GM23338 (cell line): ENCODE measurements at regions not wholly inside any gene's neighbourhood (a gene's known extent, or its start where the extent isn't known, plus 50 kb on each side); places are given as distances from the start of the nearest gene placed in this dataset.
A peak's percentile ranks its signal among the peaks of the same experiment; 100 is the strongest.

Experiments
- ATAC-seq: fragments of 200-7000 bp; cut with Tn5 transposase; 3 replicates; pipeline ENCODE4 v1.9.1; 2020
- DNase-seq: peaks from one replicate; pipeline ENCODE4 v3.0.0-alpha.2; 2015; ENCODE audit warnings: low spot score
- H2AFZ ChIP-seq: fragments of 200-600 bp; sonication (generic); 2 replicates; pipeline ENCODE4 v1.8.0; 2016; ENCODE audit warnings: antibody characterized with exemption, mild to moderate bottlenecking, moderate library complexity
- H3F3A ChIP-seq: fragments of 200-600 bp; sonication (generic); replicated peaks from 2 replicates; pipeline ENCODE4 v1.8.0; 2017; ENCODE audit warnings: antibody characterized with exemption, mixed run types, low read depth
- H3K27ac ChIP-seq: fragments of 200-600 bp; sonication (generic); 2 replicates; pipeline ENCODE4 v1.6.1; 2016; ENCODE audit warnings: low read depth
- H3K27me3 ChIP-seq: fragments of 200-600 bp; sonication (generic); 2 replicates; pipeline ENCODE4 v1.8.0; 2016; ENCODE audit warnings: mild to moderate bottlenecking, mixed run types, moderate library complexity; ENCODE audit not compliant: insufficient read depth
- H3K36me3 ChIP-seq: fragments of 200-600 bp; sonication (generic); 2 replicates; pipeline ENCODE4 v1.8.0; 2016; ENCODE audit warnings: mild to moderate bottlenecking; ENCODE audit not compliant: insufficient read depth
- H3K4me1 ChIP-seq: fragments of 200-600 bp; sonication (generic); 2 replicates; pipeline ENCODE4 v1.8.0; 2016; ENCODE audit warnings: mild to moderate bottlenecking, moderate library complexity; ENCODE audit not compliant: insufficient read depth
- H3K4me2 ChIP-seq: fragments of 200-600 bp; sonication (generic); 2 replicates; pipeline ENCODE4 v1.7.1; 2017; ENCODE audit warnings: mixed run types
- H3K4me3 ChIP-seq: fragments of 200-600 bp; sonication (generic); 2 replicates; pipeline ENCODE4 v1.6.1; 2016; ENCODE audit warnings: mixed run types
- H3K79me2 ChIP-seq: fragments of 200-600 bp; sonication (generic); replicated peaks from 2 replicates; pipeline ENCODE4 v1.8.0; 2017; ENCODE audit warnings: mild to moderate bottlenecking; ENCODE audit not compliant: insufficient read depth
- H3K9me2 ChIP-seq: fragments of 200-600 bp; sonication (generic); 2 replicates; pipeline ENCODE4 v1.8.0; 2017; ENCODE audit not compliant: insufficient read depth
- H4K20me1 ChIP-seq: fragments of 200-600 bp; sonication (generic); replicated peaks from 2 replicates; pipeline ENCODE4 v1.8.0; 2017; ENCODE audit warnings: mild to moderate bottlenecking; ENCODE audit not compliant: insufficient read depth
- H3K27ac Mint-ChIP-seq: 2 replicates; pipeline ENCODE4 v1.8.0; 2020; ENCODE audit warnings: inconsistent platforms, mild to moderate bottlenecking, moderate library complexity, mixed read lengths
- H3K27me3 Mint-ChIP-seq: 3 replicates; pipeline ENCODE4 v1.8.0; 2022; ENCODE audit warnings: low read depth, mild to moderate bottlenecking, moderate library complexity, mixed read lengths, inconsistent platforms; ENCODE audit not compliant: insufficient read depth, poor library complexity
- H3K36me3 Mint-ChIP-seq: 3 replicates; pipeline ENCODE4 v1.8.0; 2021; ENCODE audit warnings: low read depth, mild to moderate bottlenecking, inconsistent platforms, moderate library complexity, mixed read lengths
- H3K4me1 Mint-ChIP-seq: 3 replicates; pipeline ENCODE4 v1.8.0; 2020; ENCODE audit warnings: mild to moderate bottlenecking, inconsistent platforms, mixed read lengths
- H3K4me3 Mint-ChIP-seq: 3 replicates; pipeline ENCODE4 v1.8.0; 2021; ENCODE audit warnings: moderate library complexity, mild to moderate bottlenecking, inconsistent platforms, mixed read lengths
- H3K9me3 Mint-ChIP-seq: 3 replicates; pipeline ENCODE4 v1.8.0; 2020; ENCODE audit warnings: moderate library complexity, mild to moderate bottlenecking, inconsistent platforms, mixed read lengths
- CREB1 ChIP-seq: fragments of 250-450 bp; sonication (Bioruptor Pico); IDR thresholded peaks from 2 replicates; pipeline ENCODE4 v1.5.0; 2020; ENCODE audit warnings: low read depth, mild to moderate bottlenecking, moderate library complexity
- EZH2 ChIP-seq: fragments of 200-600 bp; sonication (generic); IDR thresholded peaks from one replicate; pipeline ENCODE4 v1.8.0; 2017; ENCODE audit warnings: antibody characterized with exemption, mild to moderate bottlenecking, low read depth; ENCODE audit not compliant: unreplicated experiment
- EZH2phosphoT487 ChIP-seq: fragments of 200-600 bp; sonication (generic); IDR thresholded peaks from one replicate; pipeline ENCODE4 v1.8.1; 2018; ENCODE audit warnings: antibody characterized with exemption; ENCODE audit not compliant: unreplicated experiment
- JUNB ChIP-seq: IDR thresholded peaks from one replicate; pipeline ENCODE4 v1.6.1; 2016; ENCODE audit warnings: antibody characterized with exemption; ENCODE audit not compliant: unreplicated experiment
- NANOG ChIP-seq: IDR thresholded peaks from 2 replicates; pipeline ENCODE4 v1.6.1; 2016; ENCODE audit warnings: antibody characterized with exemption, borderline replicate concordance
- POLR2AphosphoS5 ChIP-seq: IDR thresholded peaks from 2 replicates; pipeline ENCODE4 v1.6.1; 2016; ENCODE audit warnings: antibody characterized with exemption, low read depth
- STAT1 ChIP-seq: IDR thresholded peaks from one replicate; pipeline ENCODE4 v1.6.1; 2016; ENCODE audit warnings: antibody characterized with exemption; ENCODE audit not compliant: unreplicated experiment
- ZNF114 ChIP-seq: fragments of 250-450 bp; sonication (Bioruptor Pico); IDR thresholded peaks from 2 replicates; pipeline ENCODE4 v1.5.0; 2020; ENCODE audit warnings: mild to moderate bottlenecking, moderate library complexity
- ZNF331 ChIP-seq: fragments of 250-450 bp; sonication (Bioruptor Pico); IDR thresholded peaks from 2 replicates; pipeline ENCODE4 v1.5.0; 2020; ENCODE audit warnings: low read depth, mild to moderate bottlenecking, moderate library complexity
- ZNF462 ChIP-seq: fragments of 250-450 bp; sonication (Bioruptor Pico); IDR thresholded peaks from 2 replicates; pipeline ENCODE4 v1.5.0; 2020; ENCODE audit warnings: mild to moderate bottlenecking, moderate library complexity
- TF ChIP-seq, protein P1 (sequence below): IDR thresholded peaks from 2 replicates; pipeline ENCODE4 v1.6.1; 2016; ENCODE audit warnings: antibody characterized with exemption
- TF ChIP-seq, protein P2 (sequence below), 2 experiments: fragments of 200-600 bp in 1 of 2; sonication (generic) in 1 of 2; conservative IDR thresholded peaks; 2 replicates each; pipeline versions ENCODE4 v1.5.1 to v1.6.1; 2016 to 2017; ENCODE audit warnings: antibody characterized with exemption in 2 of 2, low read depth in 2 of 2, mild to moderate bottlenecking in 2 of 2, moderate library complexity in 1 of 2
- TF ChIP-seq, protein P3 (sequence below): IDR thresholded peaks from one replicate; pipeline ENCODE4 v1.6.1; 2018; ENCODE audit warnings: antibody characterized with exemption; ENCODE audit not compliant: unreplicated experiment

DNA sequence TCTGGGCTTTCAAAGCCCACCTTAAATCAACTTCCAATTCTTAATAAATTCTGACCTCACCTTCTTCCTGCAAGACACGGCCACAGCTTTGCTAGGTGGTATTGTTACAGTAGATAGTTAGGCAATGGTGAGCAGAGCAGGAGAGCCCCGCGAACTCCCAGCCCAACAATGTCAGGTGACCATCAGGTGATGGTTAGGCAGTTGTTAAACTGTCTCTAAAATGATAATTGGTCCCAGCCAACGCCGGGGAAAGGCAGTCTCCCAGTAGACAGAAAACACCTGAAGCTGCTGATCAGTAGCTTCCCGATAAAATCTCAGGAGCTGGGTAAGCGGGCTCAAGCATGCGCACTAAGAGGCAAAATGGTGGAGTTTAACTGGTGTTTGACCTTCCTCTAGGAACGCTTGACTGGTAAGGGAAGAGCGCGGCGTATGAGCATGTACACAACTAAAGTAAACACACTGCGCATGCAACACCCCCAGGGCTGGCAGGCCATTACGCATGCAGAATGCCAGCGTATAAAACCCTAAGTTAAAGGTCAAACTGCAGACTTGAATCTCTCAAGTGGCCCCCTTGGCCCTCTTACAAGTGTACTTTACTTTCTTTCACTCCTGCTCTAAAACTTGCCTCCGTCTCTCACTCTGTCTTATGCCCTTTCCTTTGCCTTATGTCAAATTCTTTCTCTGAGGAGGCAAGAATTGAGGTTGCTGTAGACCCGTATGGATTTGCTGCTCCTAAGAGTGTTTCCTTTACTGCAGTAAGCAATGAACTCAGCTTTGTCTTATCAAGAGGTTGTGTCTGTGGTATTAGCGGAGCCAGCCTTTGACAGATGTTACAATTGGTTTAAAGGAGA is 113.5 kb downstream of the C12orf75 start:
- ATAC-seq = no peak
- Histone ChIP-seq H3K9me2 (peaks cover 10% of the 10 kb centered on the region), H3F3A (no peaks in the 10 kb centered on the region), H3K4me1 (peaks cover 25% of the 10 kb centered on the region), H3K27me3 (no peaks in the 10 kb centered on the region), H3K79me2 (no peaks in the 10 kb centered on the region), H3K4me3 (no peak overlapping the region), H3K4me2 (no peak overlapping the region), H4K20me1 (no peaks in the 10 kb centered on the region), H2AFZ (peak overlapping the region; percentile 90), H3K36me3 (no peaks in the 10 kb centered on the region; the same call in 1 of the 2 replicates), H3K27ac (peak overlapping the region; percentile 47; the same call in 1 of the 2 replicates)
- peaks cover 22% of the 10 kb centered on the region for H3K4me1 Mint-ChIP-seq
- H3K27me3 Mint-ChIP-seq = peaks cover 3% of the 10 kb centered on the region
- H3K4me3 Mint-ChIP-seq = no peak overlapping the region
- H3K9me3 Mint-ChIP-seq = peaks cover 14% of the 10 kb centered on the region
- DNase-seq = no peak
- TF ChIP-seq, protein P1, sequence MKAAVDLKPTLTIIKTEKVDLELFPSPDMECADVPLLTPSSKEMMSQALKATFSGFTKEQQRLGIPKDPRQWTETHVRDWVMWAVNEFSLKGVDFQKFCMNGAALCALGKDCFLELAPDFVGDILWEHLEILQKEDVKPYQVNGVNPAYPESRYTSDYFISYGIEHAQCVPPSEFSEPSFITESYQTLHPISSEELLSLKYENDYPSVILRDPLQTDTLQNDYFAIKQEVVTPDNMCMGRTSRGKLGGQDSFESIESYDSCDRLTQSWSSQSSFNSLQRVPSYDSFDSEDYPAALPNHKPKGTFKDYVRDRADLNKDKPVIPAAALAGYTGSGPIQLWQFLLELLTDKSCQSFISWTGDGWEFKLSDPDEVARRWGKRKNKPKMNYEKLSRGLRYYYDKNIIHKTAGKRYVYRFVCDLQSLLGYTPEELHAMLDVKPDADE = no peak
- no peak for TF ChIP-seq EZH2
- no peak for TF ChIP-seq JUNB
- TF ChIP-seq NANOG = no peak
- TF ChIP-seq, protein P2, sequence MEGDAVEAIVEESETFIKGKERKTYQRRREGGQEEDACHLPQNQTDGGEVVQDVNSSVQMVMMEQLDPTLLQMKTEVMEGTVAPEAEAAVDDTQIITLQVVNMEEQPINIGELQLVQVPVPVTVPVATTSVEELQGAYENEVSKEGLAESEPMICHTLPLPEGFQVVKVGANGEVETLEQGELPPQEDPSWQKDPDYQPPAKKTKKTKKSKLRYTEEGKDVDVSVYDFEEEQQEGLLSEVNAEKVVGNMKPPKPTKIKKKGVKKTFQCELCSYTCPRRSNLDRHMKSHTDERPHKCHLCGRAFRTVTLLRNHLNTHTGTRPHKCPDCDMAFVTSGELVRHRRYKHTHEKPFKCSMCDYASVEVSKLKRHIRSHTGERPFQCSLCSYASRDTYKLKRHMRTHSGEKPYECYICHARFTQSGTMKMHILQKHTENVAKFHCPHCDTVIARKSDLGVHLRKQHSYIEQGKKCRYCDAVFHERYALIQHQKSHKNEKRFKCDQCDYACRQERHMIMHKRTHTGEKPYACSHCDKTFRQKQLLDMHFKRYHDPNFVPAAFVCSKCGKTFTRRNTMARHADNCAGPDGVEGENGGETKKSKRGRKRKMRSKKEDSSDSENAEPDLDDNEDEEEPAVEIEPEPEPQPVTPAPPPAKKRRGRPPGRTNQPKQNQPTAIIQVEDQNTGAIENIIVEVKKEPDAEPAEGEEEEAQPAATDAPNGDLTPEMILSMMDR (conservative IDR thresholded peaks at IDR 0.05; ENCODE audit: low read depth in 2 of 2) = no peak
- TF ChIP-seq ZNF114 = no peak
- TF ChIP-seq ZNF331 (CRISPR knock-in tag) = no peak
- TF ChIP-seq EZH2phosphoT487 = no peak
- no peak for TF ChIP-seq POLR2AphosphoS5
- no peak for TF ChIP-seq CREB1 (CRISPR knock-in tag)
- TF ChIP-seq, protein P3, sequence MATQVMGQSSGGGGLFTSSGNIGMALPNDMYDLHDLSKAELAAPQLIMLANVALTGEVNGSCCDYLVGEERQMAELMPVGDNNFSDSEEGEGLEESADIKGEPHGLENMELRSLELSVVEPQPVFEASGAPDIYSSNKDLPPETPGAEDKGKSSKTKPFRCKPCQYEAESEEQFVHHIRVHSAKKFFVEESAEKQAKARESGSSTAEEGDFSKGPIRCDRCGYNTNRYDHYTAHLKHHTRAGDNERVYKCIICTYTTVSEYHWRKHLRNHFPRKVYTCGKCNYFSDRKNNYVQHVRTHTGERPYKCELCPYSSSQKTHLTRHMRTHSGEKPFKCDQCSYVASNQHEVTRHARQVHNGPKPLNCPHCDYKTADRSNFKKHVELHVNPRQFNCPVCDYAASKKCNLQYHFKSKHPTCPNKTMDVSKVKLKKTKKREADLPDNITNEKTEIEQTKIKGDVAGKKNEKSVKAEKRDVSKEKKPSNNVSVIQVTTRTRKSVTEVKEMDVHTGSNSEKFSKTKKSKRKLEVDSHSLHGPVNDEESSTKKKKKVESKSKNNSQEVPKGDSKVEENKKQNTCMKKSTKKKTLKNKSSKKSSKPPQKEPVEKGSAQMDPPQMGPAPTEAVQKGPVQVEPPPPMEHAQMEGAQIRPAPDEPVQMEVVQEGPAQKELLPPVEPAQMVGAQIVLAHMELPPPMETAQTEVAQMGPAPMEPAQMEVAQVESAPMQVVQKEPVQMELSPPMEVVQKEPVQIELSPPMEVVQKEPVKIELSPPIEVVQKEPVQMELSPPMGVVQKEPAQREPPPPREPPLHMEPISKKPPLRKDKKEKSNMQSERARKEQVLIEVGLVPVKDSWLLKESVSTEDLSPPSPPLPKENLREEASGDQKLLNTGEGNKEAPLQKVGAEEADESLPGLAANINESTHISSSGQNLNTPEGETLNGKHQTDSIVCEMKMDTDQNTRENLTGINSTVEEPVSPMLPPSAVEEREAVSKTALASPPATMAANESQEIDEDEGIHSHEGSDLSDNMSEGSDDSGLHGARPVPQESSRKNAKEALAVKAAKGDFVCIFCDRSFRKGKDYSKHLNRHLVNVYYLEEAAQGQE = no peak
- no peak for TF ChIP-seq STAT1
- no peak for TF ChIP-seq ZNF462 (CRISPR knock-in tag)
- peaks cover 10% of the 10 kb centered on the region; the same call in 2 of the 3 replicates for H3K36me3 Mint-ChIP-seq
- H3K27ac Mint-ChIP-seq = no peak overlapping the region
